GM12878 (cell line): ENCODE measurements at regions not wholly inside any gene's neighbourhood (a gene's known extent, or its start where the extent isn't known, plus 50 kb on each side); places are given as distances from the start of the nearest gene placed in this dataset.

Source experiments
- BCL11A ChIP-seq: IDR thresholded peaks from 2 replicates; pipeline ENCODE4 v1.6.1; 2011; ENCODE audit warnings: low read depth, low read length
- POLR2A ChIP-seq: IDR thresholded peaks from 2 replicates; pipeline ENCODE4 v1.6.1; 2011; ENCODE audit warnings: low read depth, mild to moderate bottlenecking, low read length
- RELA ChIP-seq: fragments of 450-650 bp; IDR thresholded peaks from 2 replicates; pipeline ENCODE4 v1.8.0; 2014; ENCODE audit warnings: borderline replicate concordance; ENCODE audit not compliant: partially characterized antibody
- USF2 ChIP-seq: IDR thresholded peaks from 2 replicates; pipeline ENCODE4 v1.6.1; 2011; ENCODE audit warnings: low read depth, low read length, improper control_type of control experiment, borderline replicate concordance
- ZNF207 ChIP-seq: fragments of 450-650 bp; IDR thresholded peaks from 2 replicates; pipeline ENCODE4 v1.6.1; 2014; ENCODE audit warnings: antibody characterized with exemption, mild to moderate bottlenecking, borderline replicate concordance
- TF ChIP-seq, protein P1 (sequence below): fragments of 450-650 bp; IDR thresholded peaks from 2 replicates; pipeline ENCODE4 v1.6.1; 2018; ENCODE audit warnings: borderline replicate concordance, mild to moderate bottlenecking; ENCODE audit not compliant: partially characterized antibody
- TF ChIP-seq, protein P2 (sequence below), 3 experiments: IDR thresholded peaks in 2 of 3; conservative IDR thresholded peaks in 1 of 3; 2 replicates each; pipeline ENCODE4 v1.5.1; 2011; ENCODE audit warnings: low read depth in 3 of 3, low read length in 3 of 3, mild to moderate bottlenecking in 3 of 3, control low read depth in 2 of 3, moderate library complexity in 2 of 3, inconsistent platforms in 1 of 3, mixed read lengths in 1 of 3; ENCODE audit not compliant: control insufficient read depth in 2 of 3, insufficient read depth in 1 of 3; ENCODE audit errors: extremely low read depth in 1 of 3
- TF ChIP-seq, protein P3 (sequence below): fragments of 450-650 bp; IDR thresholded peaks from 2 replicates; pipeline ENCODE4 v1.6.1; 2017; ENCODE audit warnings: mild to moderate bottlenecking, moderate library complexity
- TF ChIP-seq, protein P4 (sequence below): fragments of 450-650 bp; IDR thresholded peaks from 2 replicates; pipeline ENCODE4 v1.6.1; 2016; ENCODE audit warnings: mild to moderate bottlenecking, moderate library complexity, borderline replicate concordance

- no peak for TF ChIP-seq USF2
- TF ChIP-seq BCL11A, result no peak
- TF ChIP-seq POLR2A, result no peak
- TF ChIP-seq ZNF207, result no peak
- TF ChIP-seq, protein P1, sequence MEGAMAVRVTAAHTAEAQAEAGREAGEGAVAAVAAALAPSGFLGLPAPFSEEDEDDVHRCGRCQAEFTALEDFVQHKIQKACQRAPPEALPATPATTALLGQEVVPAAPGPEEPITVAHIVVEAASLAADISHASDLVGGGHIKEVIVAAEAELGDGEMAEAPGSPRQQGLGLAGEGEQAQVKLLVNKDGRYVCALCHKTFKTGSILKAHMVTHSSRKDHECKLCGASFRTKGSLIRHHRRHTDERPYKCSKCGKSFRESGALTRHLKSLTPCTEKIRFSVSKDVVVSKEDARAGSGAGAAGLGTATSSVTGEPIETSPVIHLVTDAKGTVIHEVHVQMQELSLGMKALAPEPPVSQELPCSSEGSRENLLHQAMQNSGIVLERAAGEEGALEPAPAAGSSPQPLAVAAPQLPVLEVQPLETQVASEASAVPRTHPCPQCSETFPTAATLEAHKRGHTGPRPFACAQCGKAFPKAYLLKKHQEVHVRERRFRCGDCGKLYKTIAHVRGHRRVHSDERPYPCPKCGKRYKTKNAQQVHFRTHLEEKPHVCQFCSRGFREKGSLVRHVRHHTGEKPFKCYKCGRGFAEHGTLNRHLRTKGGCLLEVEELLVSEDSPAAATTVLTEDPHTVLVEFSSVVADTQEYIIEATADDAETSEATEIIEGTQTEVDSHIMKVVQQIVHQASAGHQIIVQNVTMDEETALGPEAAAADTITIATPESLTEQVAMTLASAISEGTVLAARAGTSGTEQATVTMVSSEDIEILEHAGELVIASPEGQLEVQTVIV, result no peak
- TF ChIP-seq RELA, result no peak
- TF ChIP-seq, protein P2, sequence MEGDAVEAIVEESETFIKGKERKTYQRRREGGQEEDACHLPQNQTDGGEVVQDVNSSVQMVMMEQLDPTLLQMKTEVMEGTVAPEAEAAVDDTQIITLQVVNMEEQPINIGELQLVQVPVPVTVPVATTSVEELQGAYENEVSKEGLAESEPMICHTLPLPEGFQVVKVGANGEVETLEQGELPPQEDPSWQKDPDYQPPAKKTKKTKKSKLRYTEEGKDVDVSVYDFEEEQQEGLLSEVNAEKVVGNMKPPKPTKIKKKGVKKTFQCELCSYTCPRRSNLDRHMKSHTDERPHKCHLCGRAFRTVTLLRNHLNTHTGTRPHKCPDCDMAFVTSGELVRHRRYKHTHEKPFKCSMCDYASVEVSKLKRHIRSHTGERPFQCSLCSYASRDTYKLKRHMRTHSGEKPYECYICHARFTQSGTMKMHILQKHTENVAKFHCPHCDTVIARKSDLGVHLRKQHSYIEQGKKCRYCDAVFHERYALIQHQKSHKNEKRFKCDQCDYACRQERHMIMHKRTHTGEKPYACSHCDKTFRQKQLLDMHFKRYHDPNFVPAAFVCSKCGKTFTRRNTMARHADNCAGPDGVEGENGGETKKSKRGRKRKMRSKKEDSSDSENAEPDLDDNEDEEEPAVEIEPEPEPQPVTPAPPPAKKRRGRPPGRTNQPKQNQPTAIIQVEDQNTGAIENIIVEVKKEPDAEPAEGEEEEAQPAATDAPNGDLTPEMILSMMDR (IDR thresholded peaks at IDR 0.05 in 2 of 3, conservative IDR thresholded peaks at IDR 0.05 in 1 of 3; ENCODE audit: control insufficient read depth in 2 of 3, extremely low read depth in 1 of 3, insufficient read depth in 1 of 3, low read depth in 3 of 3, low read length in 3 of 3), result no peak
- TF ChIP-seq, protein P3, sequence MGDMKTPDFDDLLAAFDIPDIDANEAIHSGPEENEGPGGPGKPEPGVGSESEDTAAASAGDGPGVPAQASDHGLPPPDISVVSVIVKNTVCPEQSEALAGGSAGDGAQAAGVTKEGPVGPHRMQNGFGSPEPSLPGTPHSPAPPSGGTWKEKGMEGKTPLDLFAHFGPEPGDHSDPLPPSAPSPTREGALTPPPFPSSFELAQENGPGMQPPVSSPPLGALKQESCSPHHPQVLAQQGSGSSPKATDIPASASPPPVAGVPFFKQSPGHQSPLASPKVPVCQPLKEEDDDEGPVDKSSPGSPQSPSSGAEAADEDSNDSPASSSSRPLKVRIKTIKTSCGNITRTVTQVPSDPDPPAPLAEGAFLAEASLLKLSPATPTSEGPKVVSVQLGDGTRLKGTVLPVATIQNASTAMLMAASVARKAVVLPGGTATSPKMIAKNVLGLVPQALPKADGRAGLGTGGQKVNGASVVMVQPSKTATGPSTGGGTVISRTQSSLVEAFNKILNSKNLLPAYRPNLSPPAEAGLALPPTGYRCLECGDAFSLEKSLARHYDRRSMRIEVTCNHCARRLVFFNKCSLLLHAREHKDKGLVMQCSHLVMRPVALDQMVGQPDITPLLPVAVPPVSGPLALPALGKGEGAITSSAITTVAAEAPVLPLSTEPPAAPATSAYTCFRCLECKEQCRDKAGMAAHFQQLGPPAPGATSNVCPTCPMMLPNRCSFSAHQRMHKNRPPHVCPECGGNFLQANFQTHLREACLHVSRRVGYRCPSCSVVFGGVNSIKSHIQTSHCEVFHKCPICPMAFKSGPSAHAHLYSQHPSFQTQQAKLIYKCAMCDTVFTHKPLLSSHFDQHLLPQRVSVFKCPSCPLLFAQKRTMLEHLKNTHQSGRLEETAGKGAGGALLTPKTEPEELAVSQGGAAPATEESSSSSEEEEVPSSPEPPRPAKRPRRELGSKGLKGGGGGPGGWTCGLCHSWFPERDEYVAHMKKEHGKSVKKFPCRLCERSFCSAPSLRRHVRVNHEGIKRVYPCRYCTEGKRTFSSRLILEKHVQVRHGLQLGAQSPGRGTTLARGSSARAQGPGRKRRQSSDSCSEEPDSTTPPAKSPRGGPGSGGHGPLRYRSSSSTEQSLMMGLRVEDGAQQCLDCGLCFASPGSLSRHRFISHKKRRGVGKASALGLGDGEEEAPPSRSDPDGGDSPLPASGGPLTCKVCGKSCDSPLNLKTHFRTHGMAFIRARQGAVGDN, result no peak
- TF ChIP-seq, protein P4, sequence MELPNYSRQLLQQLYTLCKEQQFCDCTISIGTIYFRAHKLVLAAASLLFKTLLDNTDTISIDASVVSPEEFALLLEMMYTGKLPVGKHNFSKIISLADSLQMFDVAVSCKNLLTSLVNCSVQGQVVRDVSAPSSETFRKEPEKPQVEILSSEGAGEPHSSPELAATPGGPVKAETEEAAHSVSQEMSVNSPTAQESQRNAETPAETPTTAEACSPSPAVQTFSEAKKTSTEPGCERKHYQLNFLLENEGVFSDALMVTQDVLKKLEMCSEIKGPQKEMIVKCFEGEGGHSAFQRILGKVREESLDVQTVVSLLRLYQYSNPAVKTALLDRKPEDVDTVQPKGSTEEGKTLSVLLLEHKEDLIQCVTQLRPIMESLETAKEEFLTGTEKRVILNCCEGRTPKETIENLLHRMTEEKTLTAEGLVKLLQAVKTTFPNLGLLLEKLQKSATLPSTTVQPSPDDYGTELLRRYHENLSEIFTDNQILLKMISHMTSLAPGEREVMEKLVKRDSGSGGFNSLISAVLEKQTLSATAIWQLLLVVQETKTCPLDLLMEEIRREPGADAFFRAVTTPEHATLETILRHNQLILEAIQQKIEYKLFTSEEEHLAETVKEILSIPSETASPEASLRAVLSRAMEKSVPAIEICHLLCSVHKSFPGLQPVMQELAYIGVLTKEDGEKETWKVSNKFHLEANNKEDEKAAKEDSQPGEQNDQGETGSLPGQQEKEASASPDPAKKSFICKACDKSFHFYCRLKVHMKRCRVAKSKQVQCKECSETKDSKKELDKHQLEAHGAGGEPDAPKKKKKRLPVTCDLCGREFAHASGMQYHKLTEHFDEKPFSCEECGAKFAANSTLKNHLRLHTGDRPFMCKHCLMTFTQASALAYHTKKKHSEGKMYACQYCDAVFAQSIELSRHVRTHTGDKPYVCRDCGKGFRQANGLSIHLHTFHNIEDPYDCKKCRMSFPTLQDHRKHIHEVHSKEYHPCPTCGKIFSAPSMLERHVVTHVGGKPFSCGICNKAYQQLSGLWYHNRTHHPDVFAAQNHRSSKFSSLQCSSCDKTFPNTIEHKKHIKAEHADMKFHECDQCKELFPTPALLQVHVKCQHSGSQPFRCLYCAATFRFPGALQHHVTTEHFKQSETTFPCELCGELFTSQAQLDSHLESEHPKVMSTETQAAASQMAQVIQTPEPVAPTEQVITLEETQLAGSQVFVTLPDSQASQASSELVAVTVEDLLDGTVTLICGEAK, result no peak
Measured at GRCh38 chr9:108668938-108669335, 186.8 kb downstream of the ACTL7B start.
